ENCODE measurements at regions not wholly inside any gene's neighbourhood (a gene's known extent, or its start where the extent isn't known, plus 50 kb on each side); places are given as distances from the start of the nearest gene placed in this dataset.

- ChIA-PET POLR2A (ENCODE audit: low non-redundant PET) (no interaction called here), CTCF (no interaction called here)
- TF ChIP-seq CTCF (conservative IDR thresholded peaks at IDR 0.05; ENCODE audit: low read depth, low read length) (no peak), EZH2 (IDR thresholded peaks at IDR 0.05; ENCODE audit: borderline replicate concordance, low read depth, low read length, poor library complexity, severe bottlenecking) (no peak)
- Histone ChIP-seq H3K27me3 (replicated peaks; ENCODE audit: insufficient read depth, low read depth, low read length, poor library complexity) (peaks cover 77% of the 10 kb centered on the region), H3K4me1 (ENCODE audit: insufficient read depth, low read length, poor library complexity, severe bottlenecking) (no peaks in the 10 kb centered on the region), H3K4me3 (ENCODE audit: low read depth, low read length, poor library complexity, severe bottlenecking) (no peak overlapping the region), H3K27ac (ENCODE audit: low read depth, low read length, poor library complexity, severe bottlenecking) (no peak overlapping the region), H3K9me3 (ENCODE audit: low read depth, low read length, poor library complexity, severe bottlenecking) (no peaks in the 10 kb centered on the region), H3K36me3 (ENCODE audit: insufficient read depth, low read length, poor library complexity, severe bottlenecking) (no peaks in the 10 kb centered on the region)
- intact Hi-C loops (cut with micrococcal nuclease; ENCODE audit: unreplicated experiment): loop anchor here (10.0 kb wide), 1 partner anchor 199 kb away; the partner anchor contains the start of gene ARL4A
- DNase-seq (ENCODE audit: low spot score): no peak
- BruUV-seq (replicated peaks): no TSS peak
Measured at GRCh38 chr7:12884033-12884432, 196.6 kb downstream of the ARL4A start.

- intact Hi-C loops (cut with micrococcal nuclease; ENCODE audit: unreplicated experiment): loop anchor here (10.0 kb wide), 1 partner anchor 200 kb away; the partner anchor contains the start of gene ARL4A
- CTCF ChIA-PET: no interaction called here
- Histone ChIP-seq H3K27ac (ENCODE audit: low read depth, low read length, poor library complexity, severe bottlenecking) (no peak overlapping the region), H3K36me3 (ENCODE audit: insufficient read depth, low read length, poor library complexity, severe bottlenecking) (no peaks in the 10 kb centered on the region), H3K4me3 (ENCODE audit: low read depth, low read length, poor library complexity, severe bottlenecking) (no peak overlapping the region), H3K9me3 (ENCODE audit: low read depth, low read length, poor library complexity, severe bottlenecking) (no peaks in the 10 kb centered on the region), H3K27me3 (replicated peaks; ENCODE audit: insufficient read depth, low read depth, low read length, poor library complexity) (peaks cover 79% of the 10 kb centered on the region), H3K4me1 (ENCODE audit: insufficient read depth, low read length, poor library complexity, severe bottlenecking) (no peaks in the 10 kb centered on the region)
- DNase-seq (ENCODE audit: low spot score): no peak
- BruUV-seq (replicated peaks): no TSS peak
- TF ChIP-seq EZH2 (IDR thresholded peaks at IDR 0.05; ENCODE audit: borderline replicate concordance, low read depth, low read length, poor library complexity, severe bottlenecking): no peak
- no peak for TF ChIP-seq CTCF (conservative IDR thresholded peaks at IDR 0.05; ENCODE audit: low read depth, low read length)
- POLR2A ChIA-PET (ENCODE audit: low non-redundant PET): no interaction called here
Measured at GRCh38 chr7:12884856-12885440, 197.5 kb downstream of the ARL4A start.

- no TSS peak for BruUV-seq (replicated peaks)
- CTCF ChIA-PET: no interaction called here
- DNase-seq (ENCODE audit: low spot score): no peak
- no peaks in the 10 kb centered on the region for H3K9me3 ChIP-seq (ENCODE audit: low read depth, low read length, poor library complexity, severe bottlenecking)
- no peak overlapping the region for H3K27ac ChIP-seq (ENCODE audit: low read depth, low read length, poor library complexity, severe bottlenecking)
- no peaks in the 10 kb centered on the region for H3K4me1 ChIP-seq (ENCODE audit: insufficient read depth, low read length, poor library complexity, severe bottlenecking)
- intact Hi-C loops (cut with micrococcal nuclease; ENCODE audit: unreplicated experiment): loop anchor here (10.0 kb wide), 1 partner anchor 204 kb away; the partner anchor contains the start of gene ARL4A
- no peak overlapping the region for H3K4me3 ChIP-seq (ENCODE audit: low read depth, low read length, poor library complexity, severe bottlenecking)
- no peak for TF ChIP-seq EZH2 (IDR thresholded peaks at IDR 0.05; ENCODE audit: borderline replicate concordance, low read depth, low read length, poor library complexity, severe bottlenecking)
- TF ChIP-seq CTCF (conservative IDR thresholded peaks at IDR 0.05; ENCODE audit: low read depth, low read length): no peak
- POLR2A ChIA-PET (ENCODE audit: low non-redundant PET): no interaction called here
- H3K27me3 ChIP-seq (replicated peaks; ENCODE audit: insufficient read depth, low read depth, low read length, poor library complexity): peaks cover 58% of the 10 kb centered on the region
- H3K36me3 ChIP-seq (ENCODE audit: insufficient read depth, low read length, poor library complexity, severe bottlenecking): no peaks in the 10 kb centered on the region
Measured at GRCh38 chr7:12888717-12889116, 201.3 kb downstream of the ARL4A start.
